GM18511 (cell line): ENCODE measurements at regions not wholly inside any gene's neighbourhood (a gene's known extent, or its start where the extent isn't known, plus 50 kb on each side); places are given as distances from the start of the nearest gene placed in this dataset.

Experiments
- ATAC-seq: cut with Tn5 transposase; IDR thresholded peaks from one replicate; pipeline ENCODE4 v1.9.1; 2021; ENCODE audit warnings: mild to moderate bottlenecking, moderate library complexity; ENCODE audit not compliant: unreplicated experiment

GRCh38 chr16:13291591-13292333 lies 390.4 kb downstream of the SHISA9 start:
- no peak for ATAC-seq

- ATAC-seq, result no peak
Measured at GRCh38 chr16:13296206-13296605, 394.8 kb downstream of the SHISA9 start.

GRCh38 chr16:13298666-13299065 lies 397.3 kb downstream of the SHISA9 start:
- ATAC-seq, result no peak

- no peak for ATAC-seq
Measured at GRCh38 chr16:13300066-13300840, 398.9 kb downstream of the SHISA9 start.

GRCh38 chr16:13305019-13305755 lies 403.8 kb downstream of the SHISA9 start:
- ATAC-seq, result no peak

GRCh38 chr16:13306161-13306995 lies 405.0 kb downstream of the SHISA9 start:
- no peak for ATAC-seq

GRCh38 chr16:13307255-13307654 lies 405.9 kb downstream of the SHISA9 start:
- ATAC-seq, result no peak

GRCh38 chr16:13307851-13308250 lies 406.5 kb downstream of the SHISA9 start:
- no peak for ATAC-seq

- no peak for ATAC-seq
Measured at GRCh38 chr16:13312063-13312462, 410.7 kb downstream of the SHISA9 start.

- no peak for ATAC-seq
Measured at GRCh38 chr16:13313351-13313750, 412.0 kb downstream of the SHISA9 start.

GRCh38 chr16:13314633-13315032 lies 413.2 kb downstream of the SHISA9 start:
- no peak for ATAC-seq

GRCh38 chr16:13315642-13316427 lies 414.4 kb downstream of the SHISA9 start:
- ATAC-seq, result no peak

- peak; percentile 72 for ATAC-seq
Measured at GRCh38 chr16:13322336-13322735, 420.9 kb downstream of the SHISA9 start.

- ATAC-seq, result no peak
Measured at GRCh38 chr16:13324851-13325250, 423.5 kb downstream of the SHISA9 start.

GRCh38 chr16:13325396-13325795 lies 424.0 kb downstream of the SHISA9 start:
- ATAC-seq, result no peak

- no peak for ATAC-seq
Measured at GRCh38 chr16:13331918-13332317, 430.5 kb downstream of the SHISA9 start.

- no peak for ATAC-seq
Measured at GRCh38 chr16:13332713-13333255, 431.4 kb downstream of the SHISA9 start.

- ATAC-seq, result no peak
Measured at GRCh38 chr16:13333336-13333735, 431.9 kb downstream of the SHISA9 start.

GRCh38 chr16:13335879-13336278 lies 434.5 kb downstream of the SHISA9 start:
- no peak for ATAC-seq

GRCh38 chr16:13336335-13336734 lies 434.9 kb downstream of the SHISA9 start:
- no peak for ATAC-seq
